Erythroblast (primary cell): ENCODE measurements at regions not wholly inside any gene's neighbourhood (a gene's known extent, or its start where the extent isn't known, plus 50 kb on each side); places are given as distances from the start of the nearest gene placed in this dataset.

Experiments
- DNase-seq, 2 experiments: peaks; one replicate each; lab custom pipeline; 2025; lab: John Stamatoyannopoulos, UW
- GATA1 ChIP-seq: IDR thresholded peaks from 2 replicates; pipeline ENCODE4 v1.6.1; 2011; ENCODE audit warnings: low read depth, mild to moderate bottlenecking, control low read depth, low read length, moderate library complexity
- POLR2A ChIP-seq: IDR thresholded peaks from 2 replicates; pipeline ENCODE4 v1.6.1; 2011; ENCODE audit warnings: mild to moderate bottlenecking, low read length

- TF ChIP-seq POLR2A (no peak), GATA1 (no peak)
- DNase-seq, result no peak
Measured at GRCh38 chr1:57820356-57821095, 396.7 kb upstream of the DAB1 start.

- TF ChIP-seq POLR2A, result no peak
- TF ChIP-seq GATA1, result no peak
- no peak for DNase-seq
Measured at GRCh38 chr1:57819893-57820292, 396.0 kb upstream of the DAB1 start.

- TF ChIP-seq GATA1 (no peak), POLR2A (no peak)
- no peak for DNase-seq
Measured at GRCh38 chr1:57803586-57803985, 379.7 kb upstream of the DAB1 start.

GRCh38 chr1:57800376-57800775 is 376.5 kb upstream of the DAB1 start:
- no peak for DNase-seq
- TF ChIP-seq POLR2A (no peak), GATA1 (no peak)

- TF ChIP-seq GATA1, result no peak
- TF ChIP-seq POLR2A, result no peak
- DNase-seq, result no peak
Measured at GRCh38 chr1:57799490-57800115, 375.7 kb upstream of the DAB1 start.

GRCh38 chr1:57798543-57798942 is 374.7 kb upstream of the DAB1 start:
- no peak for DNase-seq
- TF ChIP-seq GATA1 (no peak), POLR2A (no peak)

GRCh38 chr1:57797084-57797483 is 373.2 kb upstream of the DAB1 start:
- TF ChIP-seq POLR2A (no peak), GATA1 (no peak)

GRCh38 chr1:57796616-57797015 is 372.8 kb upstream of the DAB1 start:
- no peak for TF ChIP-seq POLR2A
- no peak for TF ChIP-seq GATA1
- no peak for DNase-seq

More at GRCh38 chr1:57797084-57797483, 373.2 kb upstream of the DAB1 start:
- no peak for DNase-seq

- TF ChIP-seq GATA1 (no peak), POLR2A (no peak)
- no peak for DNase-seq
Measured at GRCh38 chr1:57795886-57796285, 372.0 kb upstream of the DAB1 start.

- TF ChIP-seq GATA1, result no peak
- no peak for TF ChIP-seq POLR2A
- DNase-seq, result no peak
Measured at GRCh38 chr1:57794078-57794477, 370.2 kb upstream of the DAB1 start.

GRCh38 chr1:57791497-57791896 is 367.6 kb upstream of the DAB1 start:
- DNase-seq, result no peak
- TF ChIP-seq POLR2A, result no peak
- TF ChIP-seq GATA1, result no peak

- DNase-seq, result no peak
- TF ChIP-seq GATA1 (no peak), POLR2A (no peak)
Measured at GRCh38 chr1:57789936-57790335, 366.1 kb upstream of the DAB1 start.

- DNase-seq, result no peak
- no peak for TF ChIP-seq POLR2A
- TF ChIP-seq GATA1, result no peak
Measured at GRCh38 chr1:57788313-57788712, 364.5 kb upstream of the DAB1 start.

GRCh38 chr1:57784356-57784755 is 360.5 kb upstream of the DAB1 start:
- TF ChIP-seq GATA1 (no peak), POLR2A (no peak)
- no peak for DNase-seq

- no peak for TF ChIP-seq POLR2A
- TF ChIP-seq GATA1, result no peak
- no peak for DNase-seq
Measured at GRCh38 chr1:57782357-57782756, 358.5 kb upstream of the DAB1 start.
